ENCODE measurements at regions not wholly inside any gene's neighbourhood (a gene's known extent, or its start where the extent isn't known, plus 50 kb on each side); places are given as distances from the start of the nearest gene placed in this dataset.

- TF ChIP-seq CTCF (IDR thresholded peaks at IDR 0.05; ENCODE audit: low read depth, low read length), result no peak
- no peak for DNase-seq (ENCODE audit: extremely low read depth, low read depth)
Measured at GRCh38 chr12:30437616-30438015, 258.1 kb downstream of the IPO8 start.

GRCh38 chr12:30437044-30437443 lies 258.6 kb downstream of the IPO8 start:
- no peak for DNase-seq (ENCODE audit: extremely low read depth, low read depth)
- no peak for TF ChIP-seq CTCF (IDR thresholded peaks at IDR 0.05; ENCODE audit: low read depth, low read length)

- DNase-seq (ENCODE audit: extremely low read depth, low read depth), result no peak
- TF ChIP-seq CTCF (IDR thresholded peaks at IDR 0.05; ENCODE audit: low read depth, low read length), result no peak
Measured at GRCh38 chr12:30428098-30428497, 267.6 kb downstream of the IPO8 start.

- TF ChIP-seq CTCF (IDR thresholded peaks at IDR 0.05; ENCODE audit: low read depth, low read length), result no peak
- DNase-seq (ENCODE audit: extremely low read depth, low read depth), result no peak
Measured at GRCh38 chr12:30427555-30427954, 268.1 kb downstream of the IPO8 start.

- no peak for TF ChIP-seq CTCF (IDR thresholded peaks at IDR 0.05; ENCODE audit: low read depth, low read length)
- no peak for DNase-seq (ENCODE audit: extremely low read depth, low read depth)
Measured at GRCh38 chr12:30425445-30425844, 270.2 kb downstream of the IPO8 start.

GRCh38 chr12:30423330-30423729 lies 272.3 kb downstream of the IPO8 start:
- no peak for TF ChIP-seq CTCF (IDR thresholded peaks at IDR 0.05; ENCODE audit: low read depth, low read length)

GRCh38 chr12:30422844-30423243 lies 272.8 kb downstream of the IPO8 start:
- no peak for TF ChIP-seq CTCF (IDR thresholded peaks at IDR 0.05; ENCODE audit: low read depth, low read length)
- DNase-seq (ENCODE audit: extremely low read depth, low read depth), result no peak

More at GRCh38 chr12:30423330-30423729, 272.3 kb downstream of the IPO8 start:
- no peak for DNase-seq (ENCODE audit: extremely low read depth, low read depth)

Measured in AG09319 (cell line).